ENCODE measurements at regions not wholly inside any gene's neighbourhood (a gene's known extent, or its start where the extent isn't known, plus 50 kb on each side); places are given as distances from the start of the nearest gene placed in this dataset.

DNA sequence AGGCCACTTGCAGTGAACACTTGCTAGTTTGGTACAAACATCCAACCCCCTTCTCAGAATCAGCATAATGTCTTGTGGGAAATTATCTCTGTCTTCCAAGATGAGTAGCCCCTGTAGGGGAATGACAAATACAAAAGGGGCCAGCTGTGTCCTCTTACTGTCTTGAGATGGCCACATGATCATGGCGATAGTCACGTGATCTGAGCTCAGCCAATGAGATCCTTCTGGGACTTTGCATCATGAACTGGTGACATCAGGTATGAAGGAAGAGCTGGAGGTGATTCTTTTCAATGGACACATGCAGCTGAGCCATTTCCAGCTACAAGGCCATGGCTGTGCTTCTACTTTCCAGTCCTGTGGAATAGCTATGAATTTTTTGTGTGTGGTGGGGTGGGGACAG, 206.3 kb downstream of the IRX1 start:
- Mint-ChIP-seq H3K4me3 (no peak overlapping the region), H3K27me3 (no peaks in the 10 kb centered on the region), H3K9me3 (peaks cover 3% of the 10 kb centered on the region), H3K4me1 (ENCODE audit: low read depth in 2 of 2) (no peaks in the 10 kb centered on the region), H3K27ac (no peak overlapping the region), H3K36me3 (no peaks in the 10 kb centered on the region)
- ATAC-seq (no peak), DNase-seq (ENCODE audit: low spot score) (no peak)

DNA sequence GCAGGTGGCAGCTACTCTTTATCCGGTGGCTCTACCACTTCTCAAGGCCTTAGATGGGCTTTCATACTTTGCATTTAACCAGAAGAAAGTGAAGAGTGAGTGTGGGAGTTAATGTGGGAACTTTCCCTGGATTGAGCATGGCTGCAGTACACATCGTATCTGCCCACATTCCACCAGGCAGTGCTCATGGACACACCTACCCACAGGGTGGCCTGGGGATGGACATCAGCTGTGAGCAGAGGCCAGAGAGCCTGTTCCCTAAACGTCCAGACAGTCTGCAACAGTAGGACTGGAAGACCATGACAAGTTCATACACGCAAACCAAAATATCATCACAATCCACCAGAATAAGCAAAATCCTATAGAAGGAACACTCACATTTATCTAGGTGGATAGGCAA, 213.8 kb downstream of the IRX1 start:
- ATAC-seq = no peak
- no peak overlapping the region for H3K4me3 Mint-ChIP-seq
- peaks cover 0 to 4% of the 10 kb centered on the region in 2 donors for H3K4me1 Mint-ChIP-seq (ENCODE audit: low read depth in 2 of 2)
- no peak overlapping the region for H3K27ac Mint-ChIP-seq
- H3K36me3 Mint-ChIP-seq = peaks cover 11% of the 10 kb centered on the region
- peaks cover 10% of the 10 kb centered on the region for H3K9me3 Mint-ChIP-seq
- no peak for DNase-seq (ENCODE audit: low spot score)
- H3K27me3 Mint-ChIP-seq = peaks cover 0 to 4% of the 10 kb centered on the region in 2 donors

DNA sequence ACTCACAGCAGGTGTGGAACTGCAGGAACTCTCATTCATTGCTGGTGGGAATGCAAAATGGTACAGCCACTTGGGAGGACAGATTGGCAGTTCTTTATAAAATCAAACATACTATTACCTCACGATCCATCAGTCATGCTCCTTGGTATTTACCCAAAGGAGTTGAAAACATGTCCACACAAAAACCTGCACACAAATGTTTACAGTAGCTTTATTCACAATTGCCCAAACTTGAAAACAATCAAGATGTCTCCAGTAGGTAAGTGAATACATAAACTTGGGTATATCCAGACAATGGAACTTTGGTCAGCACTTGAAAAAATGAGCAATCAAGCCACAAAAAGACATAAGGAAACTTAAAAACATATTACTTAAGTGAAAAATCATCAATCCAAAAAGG, 215.5 kb downstream of the IRX1 start:
- Mint-ChIP-seq H3K27me3 (peaks cover 0 to 4% of the 10 kb centered on the region in 2 donors), H3K4me1 (ENCODE audit: low read depth in 2 of 2) (peaks cover 0 to 4% of the 10 kb centered on the region in 2 donors), H3K36me3 (peaks cover 11% of the 10 kb centered on the region), H3K27ac (no peak overlapping the region), H3K4me3 (no peak overlapping the region), H3K9me3 (peaks cover 10% of the 10 kb centered on the region)
- no peak for DNase-seq (ENCODE audit: low spot score)
- no peak for ATAC-seq

DNA sequence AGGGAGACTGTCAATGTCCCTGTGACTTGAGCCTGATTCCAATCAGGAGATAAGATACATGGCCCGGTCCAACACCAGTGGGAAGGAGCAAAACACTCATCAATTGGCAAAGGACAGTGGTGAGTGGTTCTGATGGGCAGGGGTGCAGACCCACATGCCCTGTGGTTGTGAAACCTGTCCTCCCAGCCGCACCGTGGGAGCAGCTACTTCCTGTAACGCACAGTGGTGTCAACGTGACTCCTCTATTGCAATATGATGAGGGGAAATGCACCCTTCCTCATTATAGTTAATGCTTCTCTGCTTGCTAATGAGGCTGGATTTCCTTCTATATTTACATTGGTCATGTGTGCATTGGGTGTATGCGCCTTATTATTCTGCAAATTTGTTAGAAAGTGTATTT, 223.0 kb downstream of the IRX1 start:
- H3K27ac Mint-ChIP-seq = no peak overlapping the region
- H3K27me3 Mint-ChIP-seq = no peaks in the 10 kb centered on the region
- H3K9me3 Mint-ChIP-seq = no peaks in the 10 kb centered on the region
- no peak overlapping the region for H3K4me3 Mint-ChIP-seq
- DNase-seq (ENCODE audit: low spot score) (peak; percentile 65), ATAC-seq (peak in 1 of 2 donors; percentile 88)
- H3K4me1 Mint-ChIP-seq (ENCODE audit: low read depth in 2 of 2) = peaks cover 0 to 13% of the 10 kb centered on the region in 2 donors
- no peaks in the 10 kb centered on the region for H3K36me3 Mint-ChIP-seq

DNA sequence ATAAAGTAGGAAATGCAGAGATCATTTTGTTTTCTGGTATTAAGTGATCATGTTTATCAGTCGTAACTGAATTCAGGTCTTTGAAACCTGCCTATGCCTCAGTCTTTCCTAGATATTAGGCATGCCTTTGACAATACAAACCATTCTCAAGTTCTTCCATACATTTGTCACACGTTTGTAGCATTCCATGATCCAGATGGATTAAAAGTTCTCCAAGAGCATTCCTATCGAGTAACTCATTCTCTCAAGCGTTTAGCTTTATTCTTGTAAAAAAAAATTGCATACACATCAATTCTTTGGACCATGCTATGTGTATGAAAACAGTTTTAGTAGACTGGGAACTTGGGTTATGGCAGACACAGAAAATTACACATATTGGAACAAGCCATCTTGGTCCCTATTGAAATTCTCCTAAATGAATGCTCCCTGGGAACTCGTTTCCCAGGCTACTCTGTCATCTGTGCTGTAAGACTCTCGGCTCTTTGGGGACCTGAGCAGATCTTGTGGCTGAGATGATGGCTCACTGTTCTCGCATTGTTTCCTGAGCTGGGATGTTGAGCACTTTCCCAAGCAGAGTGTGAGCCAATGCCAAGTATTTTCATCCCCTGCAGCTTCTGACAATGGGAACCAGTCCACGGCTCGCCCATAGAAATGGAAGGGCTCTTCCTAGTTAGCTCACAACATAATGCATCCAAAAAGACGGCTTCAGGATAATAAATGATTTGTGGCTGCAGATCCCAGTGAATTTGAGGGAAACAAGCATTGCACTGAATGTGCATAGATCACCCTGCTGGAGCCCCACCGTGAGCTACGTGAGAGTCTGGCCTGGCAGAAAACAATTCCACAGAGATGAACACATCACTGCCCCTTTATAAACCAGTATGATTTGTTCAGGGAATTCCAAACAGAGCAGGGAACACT, 230.2 kb downstream of the IRX1 start:
- H3K4me3 Mint-ChIP-seq = no peak overlapping the region
- H3K4me1 Mint-ChIP-seq (ENCODE audit: low read depth in 2 of 2) = peaks cover 0 to 7% of the 10 kb centered on the region in 2 donors
- H3K9me3 Mint-ChIP-seq = no peaks in the 10 kb centered on the region
- DNase-seq (ENCODE audit: low spot score) (no peak), ATAC-seq (no peak)
- peaks cover 0 to 9% of the 10 kb centered on the region in 2 donors for H3K27me3 Mint-ChIP-seq
- H3K27ac Mint-ChIP-seq = no peak overlapping the region
- H3K36me3 Mint-ChIP-seq = no peaks in the 10 kb centered on the region

DNA sequence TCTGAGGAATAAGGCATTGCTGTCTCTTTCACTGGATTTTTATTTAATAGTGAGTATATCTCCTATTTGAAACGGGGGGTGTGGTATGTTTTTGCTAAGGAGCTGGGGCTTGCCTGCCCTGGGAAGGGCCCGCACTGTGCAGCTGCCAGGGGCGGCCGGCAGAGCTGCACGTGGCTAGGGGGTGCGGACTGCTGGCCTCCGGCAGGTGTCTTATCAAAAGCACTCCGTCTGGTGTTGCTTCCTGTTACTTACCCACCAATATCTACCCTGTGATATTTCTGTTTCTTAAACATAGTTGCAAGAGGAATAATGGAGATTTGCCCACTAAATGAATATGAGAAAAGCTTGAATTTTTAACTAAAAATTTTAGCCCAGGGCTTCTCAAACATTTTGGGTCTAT, 232.0 kb downstream of the IRX1 start:
- Mint-ChIP-seq H3K27ac (no peak overlapping the region), H3K36me3 (no peaks in the 10 kb centered on the region), H3K27me3 (peaks cover 0 to 9% of the 10 kb centered on the region in 2 donors), H3K4me1 (ENCODE audit: low read depth in 2 of 2) (peaks cover 0 to 7% of the 10 kb centered on the region in 2 donors), H3K4me3 (no peak overlapping the region), H3K9me3 (no peaks in the 10 kb centered on the region)
- DNase-seq (ENCODE audit: low spot score) = no peak
- ATAC-seq = no peak

DNA sequence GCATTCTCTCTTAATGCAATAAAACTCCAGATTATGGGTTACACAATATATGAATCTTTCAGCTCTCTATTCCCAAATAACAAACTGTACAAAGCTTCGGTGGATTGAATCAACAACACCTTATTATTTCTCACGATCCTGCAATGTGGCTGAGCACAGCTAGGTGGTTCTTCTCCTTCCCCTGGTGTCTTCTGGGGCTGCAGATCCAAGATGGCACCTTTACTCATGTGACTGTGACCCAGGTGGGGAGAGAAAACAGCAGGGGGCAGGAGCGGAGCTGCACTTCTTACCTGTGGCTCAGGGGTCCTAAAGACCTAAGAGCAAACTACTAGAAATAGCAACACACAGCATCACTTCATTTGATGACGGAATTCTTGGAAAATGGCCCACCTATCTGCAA, 233.1 kb downstream of the IRX1 start:
- Mint-ChIP-seq H3K4me1 (ENCODE audit: low read depth in 2 of 2) (peaks cover 0 to 7% of the 10 kb centered on the region in 2 donors), H3K9me3 (no peaks in the 10 kb centered on the region), H3K27ac (no peak overlapping the region), H3K36me3 (no peaks in the 10 kb centered on the region), H3K4me3 (no peak overlapping the region), H3K27me3 (peaks cover 0 to 9% of the 10 kb centered on the region in 2 donors)
- DNase-seq (ENCODE audit: low spot score) = no peak
- ATAC-seq = no peak

DNA sequence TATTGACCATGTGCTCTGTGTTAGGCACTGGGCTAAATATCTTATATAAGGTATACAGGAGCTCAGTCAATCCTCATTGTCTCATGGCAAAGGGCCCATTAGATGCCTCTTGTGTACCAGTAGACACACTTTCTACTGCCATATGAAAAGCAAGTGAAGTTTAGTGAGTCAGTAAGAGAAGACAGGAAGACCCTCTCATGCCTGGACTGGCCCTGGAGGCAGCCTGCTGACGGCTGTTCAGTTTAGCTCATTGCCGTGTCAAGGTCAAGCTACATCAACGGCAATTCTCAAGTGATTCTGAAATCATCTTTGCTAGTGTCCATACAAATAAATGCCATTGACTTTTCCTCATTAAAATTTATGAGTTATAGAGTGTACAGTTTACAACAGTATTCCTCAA, 237.9 kb downstream of the IRX1 start:
- Mint-ChIP-seq H3K9me3 (no peaks in the 10 kb centered on the region), H3K27me3 (peaks cover 0 to 11% of the 10 kb centered on the region in 2 donors), H3K36me3 (no peaks in the 10 kb centered on the region), H3K27ac (no peak overlapping the region), H3K4me3 (no peak overlapping the region), H3K4me1 (ENCODE audit: low read depth in 2 of 2) (peaks cover 0 to 7% of the 10 kb centered on the region in 2 donors)
- ATAC-seq (no peak), DNase-seq (ENCODE audit: low spot score) (no peak)

DNA sequence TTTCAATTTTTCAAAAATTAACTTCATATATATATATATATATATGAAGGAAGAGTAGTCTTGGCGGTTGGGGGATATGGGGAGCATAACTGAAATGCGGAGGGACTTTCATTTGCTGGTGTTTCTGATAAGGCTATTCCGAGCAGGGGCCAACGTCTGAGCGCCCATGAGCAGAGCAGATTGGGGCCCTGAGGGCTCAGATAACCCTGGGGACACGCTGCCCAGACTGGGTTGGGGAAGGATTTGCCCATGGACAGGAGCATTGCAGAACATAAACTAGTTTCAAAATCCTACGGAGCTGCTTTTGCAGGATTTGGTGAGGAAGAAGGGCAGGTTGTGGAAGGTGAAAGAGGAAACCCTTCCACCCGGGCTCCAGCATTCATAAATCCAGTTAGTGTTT, 240.2 kb downstream of the IRX1 start:
- Mint-ChIP-seq H3K36me3 (no peaks in the 10 kb centered on the region), H3K4me3 (no peak overlapping the region), H3K4me1 (ENCODE audit: low read depth in 2 of 2) (peaks cover 0 to 11% of the 10 kb centered on the region in 2 donors), H3K9me3 (no peaks in the 10 kb centered on the region), H3K27ac (no peak overlapping the region), H3K27me3 (peaks cover 0 to 5% of the 10 kb centered on the region in 2 donors)
- DNase-seq (ENCODE audit: low spot score) (no peak), ATAC-seq (no peak)

DNA sequence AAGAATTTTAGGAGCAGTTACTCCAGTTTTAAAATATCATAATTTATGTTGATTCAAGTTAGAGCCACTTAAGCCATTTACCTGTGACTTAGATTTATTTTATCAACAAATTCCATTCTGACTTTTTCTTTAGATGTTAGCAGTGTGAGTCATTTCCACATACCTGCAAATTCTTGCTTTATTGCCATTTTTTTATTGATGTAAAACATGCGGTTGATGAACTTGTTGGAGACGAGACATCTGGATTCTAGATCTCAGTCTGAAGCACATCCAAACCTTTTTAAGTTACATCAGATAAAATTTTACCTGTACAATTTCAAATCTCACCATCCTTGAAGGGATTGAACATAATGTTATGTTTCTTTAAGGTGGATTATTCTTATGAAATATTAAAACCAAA, 240.9 kb downstream of the IRX1 start:
- Mint-ChIP-seq H3K36me3 (no peaks in the 10 kb centered on the region), H3K27ac (no peak overlapping the region), H3K27me3 (peaks cover 0 to 5% of the 10 kb centered on the region in 2 donors), H3K4me3 (no peak overlapping the region), H3K9me3 (no peaks in the 10 kb centered on the region), H3K4me1 (ENCODE audit: low read depth in 2 of 2) (peaks cover 0 to 11% of the 10 kb centered on the region in 2 donors)
- ATAC-seq (no peak), DNase-seq (ENCODE audit: low spot score) (no peak)

DNA sequence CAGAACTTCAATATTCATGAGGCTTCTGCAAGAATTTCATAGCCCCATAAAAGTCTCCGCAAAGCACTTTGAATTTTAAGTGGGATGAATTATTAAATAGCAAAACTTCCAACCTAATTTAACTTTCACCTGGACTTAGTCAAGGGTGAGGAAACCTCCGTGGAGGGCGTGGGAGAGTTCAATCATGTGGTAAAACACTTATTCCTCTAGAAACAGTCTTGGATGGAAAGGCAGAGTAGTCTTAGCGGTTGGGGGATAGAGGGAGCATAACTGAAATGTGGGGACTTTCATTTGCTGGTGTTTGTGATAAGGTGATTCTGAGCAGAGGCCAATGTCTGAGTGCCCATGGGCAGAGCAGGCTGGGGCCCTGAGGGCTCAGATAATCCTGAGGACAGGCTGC, 241.9 kb downstream of the IRX1 start:
- no peaks in the 10 kb centered on the region for H3K36me3 Mint-ChIP-seq
- ATAC-seq = no peak
- H3K4me3 Mint-ChIP-seq = no peak overlapping the region
- no peaks in the 10 kb centered on the region for H3K9me3 Mint-ChIP-seq
- H3K27me3 Mint-ChIP-seq = peaks cover 0 to 5% of the 10 kb centered on the region in 2 donors
- no peak for DNase-seq (ENCODE audit: low spot score)
- H3K4me1 Mint-ChIP-seq (ENCODE audit: low read depth in 2 of 2) = peaks cover 0 to 11% of the 10 kb centered on the region in 2 donors
- peak overlapping the region in 1 of 2 donors; percentile 70 for H3K27ac Mint-ChIP-seq

DNA sequence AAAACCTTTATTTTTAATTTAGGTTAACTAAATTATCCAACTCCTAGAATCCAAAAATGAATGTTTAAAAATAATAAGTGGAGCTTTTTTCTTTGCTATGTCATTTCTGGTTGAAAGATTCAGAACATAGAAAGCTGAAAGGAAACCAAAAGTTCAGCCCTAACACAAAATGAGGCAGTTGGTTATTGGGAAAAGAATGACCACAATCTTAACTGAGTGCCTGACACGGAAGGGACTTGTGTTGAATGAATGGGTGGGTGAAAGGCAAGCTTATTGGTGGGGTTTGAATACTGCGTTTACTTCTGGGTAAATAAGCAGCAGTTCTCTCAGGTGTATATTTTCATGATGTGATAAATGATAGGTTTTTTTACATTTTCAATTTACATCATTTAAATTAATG, 243.5 kb downstream of the IRX1 start:
- no peak for DNase-seq (ENCODE audit: low spot score)
- Mint-ChIP-seq H3K4me3 (no peak overlapping the region), H3K9me3 (no peaks in the 10 kb centered on the region), H3K27me3 (peaks cover 0 to 7% of the 10 kb centered on the region in 2 donors), H3K36me3 (no peaks in the 10 kb centered on the region), H3K27ac (peak overlapping the region in 1 of 2 donors; percentile 33), H3K4me1 (ENCODE audit: low read depth in 2 of 2) (peaks cover 0 to 11% of the 10 kb centered on the region in 2 donors)
- no peak for ATAC-seq

DNA sequence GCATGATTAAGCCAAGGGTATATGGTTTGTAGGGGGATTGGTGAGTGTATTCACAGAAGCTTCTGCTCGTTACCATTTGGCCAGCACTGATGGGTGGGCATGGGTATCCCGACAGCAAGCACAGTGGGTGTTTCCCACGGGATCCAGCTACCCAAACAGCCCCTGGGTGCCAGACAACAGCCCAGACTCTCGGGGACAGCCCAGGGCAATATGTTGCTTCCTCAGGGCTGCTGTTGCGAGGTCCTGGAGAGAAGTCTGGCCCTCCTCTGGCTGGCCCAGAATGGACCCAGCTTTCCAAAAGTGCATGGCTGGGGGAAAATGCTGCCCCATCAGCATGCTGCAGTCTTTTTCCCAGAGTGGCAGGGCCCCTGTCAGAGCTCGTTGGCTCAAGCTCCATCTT, 247.0 kb downstream of the IRX1 start:
- Mint-ChIP-seq H3K27ac (no peak overlapping the region), H3K9me3 (peaks cover 4% of the 10 kb centered on the region), H3K27me3 (peaks cover 0 to 6% of the 10 kb centered on the region in 2 donors), H3K4me3 (no peak overlapping the region), H3K4me1 (ENCODE audit: low read depth in 2 of 2) (peaks cover 0 to 22% of the 10 kb centered on the region in 2 donors), H3K36me3 (no peaks in the 10 kb centered on the region)
- ATAC-seq = no peak
- no peak for DNase-seq (ENCODE audit: low spot score)

DNA sequence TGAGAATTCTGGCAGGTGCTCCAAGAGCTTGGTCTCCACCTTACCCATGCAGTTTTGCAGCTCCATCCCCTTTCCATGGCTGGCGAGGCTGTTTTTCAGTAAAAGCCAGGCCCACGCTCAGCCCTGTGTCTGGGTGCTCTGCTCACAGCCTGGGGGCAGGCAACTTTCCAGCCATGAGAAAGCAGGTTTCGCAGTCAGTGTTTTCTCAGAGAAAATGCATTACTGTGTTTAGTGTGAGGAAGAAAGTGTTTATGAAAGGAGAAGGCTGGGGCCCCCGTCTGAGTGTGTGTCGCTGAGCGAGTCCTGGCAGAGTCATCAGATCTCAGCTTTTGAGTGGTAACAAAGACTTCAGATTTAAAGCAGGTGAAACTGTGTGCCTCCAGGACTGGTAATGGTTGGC, 248.1 kb downstream of the IRX1 start:
- Mint-ChIP-seq H3K36me3 (no peaks in the 10 kb centered on the region), H3K4me3 (no peak overlapping the region), H3K27ac (no peak overlapping the region), H3K9me3 (peaks cover 4% of the 10 kb centered on the region), H3K27me3 (peaks cover 0 to 7% of the 10 kb centered on the region in 2 donors), H3K4me1 (ENCODE audit: low read depth in 2 of 2) (peaks cover 0 to 19% of the 10 kb centered on the region in 2 donors)
- DNase-seq (ENCODE audit: low spot score) (no peak), ATAC-seq (no peak)
